Right lobe of liver (tissue), 4 donors: ENCODE measurements at regions not wholly inside any gene's neighbourhood (a gene's known extent, or its start where the extent isn't known, plus 50 kb on each side); places are given as distances from the start of the nearest gene placed in this dataset.

ENCODE experiments used
- POLR2A ChIP-seq: fragments of 450-650 bp; IDR thresholded peaks from one replicate; pipeline ENCODE4 v1.6.1; 2017; ENCODE audit warnings: antibody characterized with exemption, mild to moderate bottlenecking
- TF ChIP-seq, protein P1 (sequence below), 4 donors: fragments of 200-600 bp in 3 of 4; fragments of 450-650 bp in 1 of 4; IDR thresholded peaks; one replicate each; pipeline versions ENCODE4 v1.5.1 to v1.8.0; 2016 to 2022; ENCODE audit warnings: antibody characterized with exemption in 4 of 4, mild to moderate bottlenecking in 2 of 4
- donor health status: DM: no; HTN: no; CAD: no.
- donor health status: DM: no; HTN: no; CAD: no.
- donor health status: DM: no; HTN: yes; CAD: no.

DNA sequence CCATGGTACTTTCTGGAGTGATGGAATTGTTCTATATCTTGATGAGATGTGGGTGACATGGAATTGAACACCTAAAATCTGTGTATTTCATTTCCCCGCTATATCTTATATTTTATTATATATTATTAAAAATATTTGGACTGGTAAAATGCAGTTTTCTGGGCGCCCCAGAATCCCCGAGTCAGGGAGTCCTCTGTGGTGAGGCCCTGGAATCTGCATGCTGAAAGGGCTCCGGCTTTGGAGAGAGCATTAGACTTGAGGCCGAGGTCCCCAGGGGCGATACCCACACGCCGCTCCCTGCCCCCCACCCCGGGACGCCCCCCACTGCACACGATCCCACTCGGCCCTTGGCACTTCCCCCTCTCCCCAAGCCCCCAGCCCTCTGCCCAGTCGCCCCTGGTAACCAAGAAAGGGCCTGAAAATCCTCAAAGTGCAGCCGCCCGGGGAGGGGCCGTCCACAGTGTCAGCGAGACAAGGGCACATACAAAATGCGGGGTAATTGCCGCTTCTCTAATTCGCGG, 126.0 kb downstream of the ZFP36L2 start:
- TF ChIP-seq, protein P1, sequence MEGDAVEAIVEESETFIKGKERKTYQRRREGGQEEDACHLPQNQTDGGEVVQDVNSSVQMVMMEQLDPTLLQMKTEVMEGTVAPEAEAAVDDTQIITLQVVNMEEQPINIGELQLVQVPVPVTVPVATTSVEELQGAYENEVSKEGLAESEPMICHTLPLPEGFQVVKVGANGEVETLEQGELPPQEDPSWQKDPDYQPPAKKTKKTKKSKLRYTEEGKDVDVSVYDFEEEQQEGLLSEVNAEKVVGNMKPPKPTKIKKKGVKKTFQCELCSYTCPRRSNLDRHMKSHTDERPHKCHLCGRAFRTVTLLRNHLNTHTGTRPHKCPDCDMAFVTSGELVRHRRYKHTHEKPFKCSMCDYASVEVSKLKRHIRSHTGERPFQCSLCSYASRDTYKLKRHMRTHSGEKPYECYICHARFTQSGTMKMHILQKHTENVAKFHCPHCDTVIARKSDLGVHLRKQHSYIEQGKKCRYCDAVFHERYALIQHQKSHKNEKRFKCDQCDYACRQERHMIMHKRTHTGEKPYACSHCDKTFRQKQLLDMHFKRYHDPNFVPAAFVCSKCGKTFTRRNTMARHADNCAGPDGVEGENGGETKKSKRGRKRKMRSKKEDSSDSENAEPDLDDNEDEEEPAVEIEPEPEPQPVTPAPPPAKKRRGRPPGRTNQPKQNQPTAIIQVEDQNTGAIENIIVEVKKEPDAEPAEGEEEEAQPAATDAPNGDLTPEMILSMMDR (IDR thresholded peaks at IDR 0.05), result no peak
- no peak for TF ChIP-seq POLR2A
